A549 (cell line): ENCODE measurements at regions not wholly inside any gene's neighbourhood (a gene's known extent, or its start where the extent isn't known, plus 50 kb on each side); places are given as distances from the start of the nearest gene placed in this dataset.

Experiments
- HOXA7 ChIP-seq: fragments of 250-450 bp; sonication (Bioruptor Pico); IDR thresholded peaks from 2 replicates; pipeline ENCODE4 v1.5.0; 2020; ENCODE audit warnings: mild to moderate bottlenecking, moderate library complexity
- KDM1A ChIP-seq: fragments of 200-600 bp; sonication (generic); IDR thresholded peaks from 2 replicates; pipeline ENCODE4 v1.6.1; 2016; ENCODE audit warnings: low read depth, mild to moderate bottlenecking
- MYC ChIP-seq: IDR thresholded peaks from 2 replicates; pipeline ENCODE4 v1.6.1; 2012; ENCODE audit warnings: mild to moderate bottlenecking, inconsistent platforms, low read length, improper control_type of control experiment, borderline replicate concordance
- TF ChIP-seq, protein P1 (sequence below): fragments of >200 bp; sonication (Bioruptor Twin); formaldehyde crosslinking; IDR thresholded peaks from 3 replicates; pipeline ENCODE4 v1.5.1; 2016
- TF ChIP-seq, protein P2 (sequence below): fragments of 250-450 bp; sonication (Bioruptor Pico); IDR thresholded peaks from 2 replicates; pipeline ENCODE4 v1.5.0; 2021; ENCODE audit warnings: mild to moderate bottlenecking, moderate library complexity, borderline replicate concordance
- TF ChIP-seq, protein P3 (sequence below): fragments of 450-650 bp; IDR thresholded peaks from 2 replicates; pipeline ENCODE4 v1.6.1; 2014; ENCODE audit warnings: antibody characterized with exemption

DNA sequence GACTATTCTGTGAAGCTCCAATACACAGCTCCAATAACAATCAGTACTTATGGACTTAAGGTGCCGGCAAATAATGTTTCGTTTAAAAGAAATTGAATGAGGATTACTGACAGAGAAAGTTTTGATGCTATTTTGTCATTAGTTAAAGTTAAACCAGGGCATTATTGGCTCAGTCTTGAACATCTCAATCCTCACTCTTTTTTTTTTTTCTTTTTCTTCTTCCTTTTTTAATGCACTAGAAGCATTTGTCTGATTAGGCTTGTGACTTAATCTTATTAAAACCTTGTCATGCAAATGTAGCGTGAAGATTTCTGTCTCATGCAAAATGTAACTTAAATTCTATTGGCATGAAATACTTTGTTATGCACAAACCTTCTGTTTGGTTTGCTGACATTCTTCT, 346.8 kb upstream of the ADGRL2 start:
- no peak for TF ChIP-seq MYC
- TF ChIP-seq, protein P1, sequence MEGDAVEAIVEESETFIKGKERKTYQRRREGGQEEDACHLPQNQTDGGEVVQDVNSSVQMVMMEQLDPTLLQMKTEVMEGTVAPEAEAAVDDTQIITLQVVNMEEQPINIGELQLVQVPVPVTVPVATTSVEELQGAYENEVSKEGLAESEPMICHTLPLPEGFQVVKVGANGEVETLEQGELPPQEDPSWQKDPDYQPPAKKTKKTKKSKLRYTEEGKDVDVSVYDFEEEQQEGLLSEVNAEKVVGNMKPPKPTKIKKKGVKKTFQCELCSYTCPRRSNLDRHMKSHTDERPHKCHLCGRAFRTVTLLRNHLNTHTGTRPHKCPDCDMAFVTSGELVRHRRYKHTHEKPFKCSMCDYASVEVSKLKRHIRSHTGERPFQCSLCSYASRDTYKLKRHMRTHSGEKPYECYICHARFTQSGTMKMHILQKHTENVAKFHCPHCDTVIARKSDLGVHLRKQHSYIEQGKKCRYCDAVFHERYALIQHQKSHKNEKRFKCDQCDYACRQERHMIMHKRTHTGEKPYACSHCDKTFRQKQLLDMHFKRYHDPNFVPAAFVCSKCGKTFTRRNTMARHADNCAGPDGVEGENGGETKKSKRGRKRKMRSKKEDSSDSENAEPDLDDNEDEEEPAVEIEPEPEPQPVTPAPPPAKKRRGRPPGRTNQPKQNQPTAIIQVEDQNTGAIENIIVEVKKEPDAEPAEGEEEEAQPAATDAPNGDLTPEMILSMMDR = no peak
- TF ChIP-seq HOXA7 = no peak
- TF ChIP-seq, protein P2, sequence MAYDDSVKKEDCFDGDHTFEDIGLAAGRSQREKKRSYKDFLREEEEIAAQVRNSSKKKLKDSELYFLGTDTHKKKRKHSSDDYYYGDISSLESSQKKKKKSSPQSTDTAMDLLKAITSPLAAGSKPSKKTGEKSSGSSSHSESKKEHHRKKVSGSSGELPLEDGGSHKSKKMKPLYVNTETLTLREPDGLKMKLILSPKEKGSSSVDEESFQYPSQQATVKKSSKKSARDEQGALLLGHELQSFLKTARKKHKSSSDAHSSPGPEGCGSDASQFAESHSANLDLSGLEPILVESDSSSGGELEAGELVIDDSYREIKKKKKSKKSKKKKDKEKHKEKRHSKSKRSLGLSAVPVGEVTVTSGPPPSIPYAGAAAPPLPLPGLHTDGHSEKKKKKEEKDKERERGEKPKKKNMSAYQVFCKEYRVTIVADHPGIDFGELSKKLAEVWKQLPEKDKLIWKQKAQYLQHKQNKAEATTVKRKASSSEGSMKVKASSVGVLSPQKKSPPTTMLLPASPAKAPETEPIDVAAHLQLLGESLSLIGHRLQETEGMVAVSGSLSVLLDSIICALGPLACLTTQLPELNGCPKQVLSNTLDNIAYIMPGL = no peak
- TF ChIP-seq KDM1A = no peak
- TF ChIP-seq, protein P3, sequence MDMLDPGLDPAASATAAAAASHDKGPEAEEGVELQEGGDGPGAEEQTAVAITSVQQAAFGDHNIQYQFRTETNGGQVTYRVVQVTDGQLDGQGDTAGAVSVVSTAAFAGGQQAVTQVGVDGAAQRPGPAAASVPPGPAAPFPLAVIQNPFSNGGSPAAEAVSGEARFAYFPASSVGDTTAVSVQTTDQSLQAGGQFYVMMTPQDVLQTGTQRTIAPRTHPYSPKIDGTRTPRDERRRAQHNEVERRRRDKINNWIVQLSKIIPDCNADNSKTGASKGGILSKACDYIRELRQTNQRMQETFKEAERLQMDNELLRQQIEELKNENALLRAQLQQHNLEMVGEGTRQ = no peak
